ENCODE measurements at regions not wholly inside any gene's neighbourhood (a gene's known extent, or its start where the extent isn't known, plus 50 kb on each side); places are given as distances from the start of the nearest gene placed in this dataset.
"Not testable (repeated sequence)": the region's sequence is repeated elsewhere in the genome, so short reads cannot be mapped to it uniquely, and the experiment has no call there.

- Histone ChIP-seq H3K4me1 (ENCODE audit: control extremely low read depth in 1 of 4, control insufficient read depth in 4 of 4, insufficient read depth in 4 of 4, low read length in 3 of 4) (peaks cover 0 to 4% (median 0%) of the 10 kb centered on the region in 4 experiments), H3K4me3 (ENCODE audit: control insufficient read depth in 1 of 7, extremely low read depth in 1 of 7, insufficient read depth in 4 of 7, low read depth in 2 of 7, low read length in 6 of 7) (no peak overlapping the region), H3K9me3 (ENCODE audit: control extremely low read depth in 1 of 5, control insufficient read depth in 4 of 5, insufficient read depth in 2 of 5, low read depth in 1 of 5, low read length in 4 of 5) (no peaks in the 10 kb centered on the region), H3K27me3 (replicated peaks in 2 of 5; ENCODE audit: control insufficient read depth in 4 of 5, insufficient read depth in 5 of 5, low read length in 4 of 5) (no peaks in the 10 kb centered on the region), H3K36me3 (ENCODE audit: control insufficient read depth in 4 of 4, insufficient read depth in 4 of 4, low read length in 3 of 4) (no peaks in the 10 kb centered on the region), H3K27ac (ENCODE audit: insufficient read depth in 1 of 2, low read depth in 1 of 2, low read length in 2 of 2, poor library complexity in 1 of 2, severe bottlenecking in 2 of 2) (no peak overlapping the region)
- whole genome bisulfite sequencing (ENCODE audit: insufficient coverage): no CpG with 5 or more reads among the region's 1 CpG
- ChIA-PET POLR2A (no interaction called here), CTCF (no interaction called here)
- no peak for DNase-seq
Observed at GRCh38 chr14:43568022-43568421, 939.1 kb downstream of the FSCB start.

- Histone ChIP-seq H3K27ac (ENCODE audit: insufficient read depth in 1 of 2, low read depth in 1 of 2, low read length in 2 of 2, poor library complexity in 1 of 2, severe bottlenecking in 2 of 2) (no peak overlapping the region), H3K27me3 (replicated peaks in 2 of 5; ENCODE audit: control insufficient read depth in 4 of 5, insufficient read depth in 5 of 5, low read length in 4 of 5) (no peaks in the 10 kb centered on the region), H3K4me3 (ENCODE audit: control insufficient read depth in 1 of 7, extremely low read depth in 1 of 7, insufficient read depth in 4 of 7, low read depth in 2 of 7, low read length in 6 of 7) (no peak overlapping the region), H3K9me3 (ENCODE audit: control extremely low read depth in 1 of 5, control insufficient read depth in 4 of 5, insufficient read depth in 2 of 5, low read depth in 1 of 5, low read length in 4 of 5) (no peaks in the 10 kb centered on the region), H3K36me3 (ENCODE audit: control insufficient read depth in 4 of 4, insufficient read depth in 4 of 4, low read length in 3 of 4) (no peaks in the 10 kb centered on the region), H3K4me1 (ENCODE audit: control extremely low read depth in 1 of 4, control insufficient read depth in 4 of 4, insufficient read depth in 4 of 4, low read length in 3 of 4) (no peaks in the 10 kb centered on the region)
- CTCF ChIA-PET: no interaction called here
- WGBS (ENCODE audit: insufficient coverage): 100% methylated on average over 1 of the region's 1 CpG
- POLR2A ChIA-PET: no interaction called here
- DNase-seq: no peak
Observed at GRCh38 chr14:43548368-43548767, 958.7 kb downstream of the FSCB start.

DNA sequence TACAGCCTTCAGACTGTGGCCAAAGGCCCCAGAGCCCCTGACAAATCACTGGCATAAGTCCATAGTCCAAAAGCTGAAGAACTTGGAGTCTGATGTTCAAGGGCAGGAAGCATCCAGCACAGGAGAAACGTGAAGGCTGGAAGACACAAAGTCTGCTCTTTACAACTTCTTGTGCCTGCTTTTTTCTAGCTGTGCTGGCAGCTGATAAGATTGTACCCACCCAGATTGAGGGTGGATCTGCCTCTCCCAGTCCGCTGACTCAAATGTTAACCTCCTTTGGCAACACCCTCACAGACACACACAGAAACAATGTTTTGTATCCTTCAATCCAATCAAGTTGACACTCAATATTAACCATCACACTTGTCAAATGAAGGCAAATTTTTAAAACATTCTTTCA, 959.5 kb downstream of the FSCB start:
- H3K4me3 ChIP-seq (ENCODE audit: control insufficient read depth in 1 of 7, extremely low read depth in 1 of 7, insufficient read depth in 4 of 7, low read depth in 2 of 7, low read length in 6 of 7); H3K9me3 ChIP-seq (ENCODE audit: control extremely low read depth in 1 of 5, control insufficient read depth in 4 of 5, insufficient read depth in 2 of 5, low read depth in 1 of 5, low read length in 4 of 5); H3K36me3 ChIP-seq (ENCODE audit: control insufficient read depth in 4 of 4, insufficient read depth in 4 of 4, low read length in 3 of 4); H3K4me1 ChIP-seq (ENCODE audit: control extremely low read depth in 1 of 4, control insufficient read depth in 4 of 4, insufficient read depth in 4 of 4, low read length in 3 of 4); CTCF ChIA-PET; H3K27ac ChIP-seq (ENCODE audit: insufficient read depth in 1 of 2, low read depth in 1 of 2, low read length in 2 of 2, poor library complexity in 1 of 2, severe bottlenecking in 2 of 2); POLR2A ChIA-PET; H3K27me3 ChIP-seq (replicated peaks in 2 of 5; ENCODE audit: control insufficient read depth in 4 of 5, insufficient read depth in 5 of 5, low read length in 4 of 5): not testable (repeated sequence)
- peak in 1 of 3 donors; percentile 7 for DNase-seq
- WGBS (ENCODE audit: insufficient coverage): 67% methylated on average over 1 of the region's 2 CpGs

DNA sequence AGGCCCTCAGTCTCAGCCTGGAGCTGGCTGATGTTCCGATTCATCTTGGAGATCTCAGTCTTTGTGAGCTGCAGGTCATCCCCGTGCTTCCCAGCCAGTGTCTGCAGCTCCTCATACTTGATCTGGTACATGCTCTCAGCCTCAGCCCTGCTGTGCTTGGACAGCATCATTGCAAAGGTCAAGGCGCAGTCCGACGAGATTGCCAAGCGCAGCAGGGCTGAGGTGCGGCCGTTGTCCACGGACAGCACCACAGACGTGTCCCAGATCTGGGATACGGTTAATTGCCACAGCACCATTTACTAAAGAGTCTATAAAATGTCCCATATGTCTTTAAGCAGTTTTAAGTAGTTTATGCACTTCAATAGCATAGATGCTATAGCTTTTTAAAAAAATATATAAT, 965.7 kb downstream of the FSCB start:
- Histone ChIP-seq H3K27me3 (replicated peaks in 2 of 5; ENCODE audit: control insufficient read depth in 4 of 5, insufficient read depth in 5 of 5, low read length in 4 of 5) (no peaks in the 10 kb centered on the region), H3K27ac (ENCODE audit: insufficient read depth in 1 of 2, low read depth in 1 of 2, low read length in 2 of 2, poor library complexity in 1 of 2, severe bottlenecking in 2 of 2) (no peak overlapping the region), H3K36me3 (ENCODE audit: control insufficient read depth in 4 of 4, insufficient read depth in 4 of 4, low read length in 3 of 4) (no peaks in the 10 kb centered on the region), H3K4me3 (ENCODE audit: control insufficient read depth in 1 of 7, extremely low read depth in 1 of 7, insufficient read depth in 4 of 7, low read depth in 2 of 7, low read length in 6 of 7) (no peak overlapping the region), H3K9me3 (ENCODE audit: control extremely low read depth in 1 of 5, control insufficient read depth in 4 of 5, insufficient read depth in 2 of 5, low read depth in 1 of 5, low read length in 4 of 5) (no peaks in the 10 kb centered on the region), H3K4me1 (ENCODE audit: control extremely low read depth in 1 of 4, control insufficient read depth in 4 of 4, insufficient read depth in 4 of 4, low read length in 3 of 4) (peaks cover 0 to 5% (median 0%) of the 10 kb centered on the region in 4 experiments)
- no peak for DNase-seq
- CTCF ChIA-PET: interaction anchor here (0.6 kb wide), 1 partner anchor 205 kb away, joined by 3 read pairs; no protein-coding TSS in a partner anchor
- 100% methylated on average over 8 of the region's 11 CpGs for WGBS (ENCODE audit: insufficient coverage)
- POLR2A ChIA-PET: no interaction called here

- ChIA-PET CTCF (interaction anchor here (0.6 kb wide), 1 partner anchor 206 kb away, joined by 3 read pairs; no protein-coding TSS in a partner anchor), POLR2A (no interaction called here)
- no peaks in the 10 kb centered on the region for H3K9me3 ChIP-seq (ENCODE audit: control extremely low read depth in 1 of 5, control insufficient read depth in 4 of 5, insufficient read depth in 2 of 5, low read depth in 1 of 5, low read length in 4 of 5)
- no peaks in the 10 kb centered on the region for H3K36me3 ChIP-seq (ENCODE audit: control insufficient read depth in 4 of 4, insufficient read depth in 4 of 4, low read length in 3 of 4)
- DNase-seq: no peak
- H3K27ac ChIP-seq (ENCODE audit: insufficient read depth in 1 of 2, low read depth in 1 of 2, low read length in 2 of 2, poor library complexity in 1 of 2, severe bottlenecking in 2 of 2): no peak overlapping the region
- H3K4me3 ChIP-seq (ENCODE audit: control insufficient read depth in 1 of 7, extremely low read depth in 1 of 7, insufficient read depth in 4 of 7, low read depth in 2 of 7, low read length in 6 of 7): no peak overlapping the region
- H3K27me3 ChIP-seq (replicated peaks in 2 of 5; ENCODE audit: control insufficient read depth in 4 of 5, insufficient read depth in 5 of 5, low read length in 4 of 5): no peaks in the 10 kb centered on the region
- H3K4me1 ChIP-seq (ENCODE audit: control extremely low read depth in 1 of 4, control insufficient read depth in 4 of 4, insufficient read depth in 4 of 4, low read length in 3 of 4): peaks cover 0 to 5% (median 0%) of the 10 kb centered on the region in 4 experiments
- WGBS (ENCODE audit: insufficient coverage): 97% methylated on average over 13 of the region's 13 CpGs
Observed at GRCh38 chr14:43540948-43541347, 966.1 kb downstream of the FSCB start.

DNA sequence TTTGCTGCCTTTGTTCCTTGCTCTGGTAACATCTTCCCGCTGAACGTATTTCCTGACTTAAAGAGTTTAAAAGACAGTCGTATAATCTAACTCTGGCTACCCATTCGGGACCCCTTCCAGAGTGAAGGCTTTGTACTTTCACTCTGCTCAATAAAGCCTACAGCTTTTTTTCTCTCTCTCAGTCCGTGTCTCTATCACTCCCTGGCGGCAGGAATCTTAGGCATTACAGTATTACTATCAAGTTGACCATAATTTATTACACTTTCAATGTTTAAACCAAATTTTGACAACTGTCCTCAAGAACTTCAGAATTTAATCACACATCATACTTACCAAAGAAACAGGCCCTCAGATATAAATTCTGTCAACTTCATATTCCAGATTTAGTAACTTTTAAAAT, 967.9 kb downstream of the FSCB start:
- CTCF ChIA-PET: no interaction called here
- peak in 2 of 3 donors; percentile 22 to 43 for DNase-seq
- Histone ChIP-seq H3K27me3 (replicated peaks in 2 of 5; ENCODE audit: control insufficient read depth in 4 of 5, insufficient read depth in 5 of 5, low read length in 4 of 5) (no peaks in the 10 kb centered on the region), H3K27ac (ENCODE audit: insufficient read depth in 1 of 2, low read depth in 1 of 2, low read length in 2 of 2, poor library complexity in 1 of 2, severe bottlenecking in 2 of 2) (no peak overlapping the region), H3K4me1 (ENCODE audit: control extremely low read depth in 1 of 4, control insufficient read depth in 4 of 4, insufficient read depth in 4 of 4, low read length in 3 of 4) (peaks cover 0 to 5% (median 0%) of the 10 kb centered on the region in 4 experiments), H3K4me3 (ENCODE audit: control insufficient read depth in 1 of 7, extremely low read depth in 1 of 7, insufficient read depth in 4 of 7, low read depth in 2 of 7, low read length in 6 of 7) (no peak overlapping the region), H3K9me3 (ENCODE audit: control extremely low read depth in 1 of 5, control insufficient read depth in 4 of 5, insufficient read depth in 2 of 5, low read depth in 1 of 5, low read length in 4 of 5) (peaks cover 0 to 3% (median 0%) of the 10 kb centered on the region in 5 experiments), H3K36me3 (ENCODE audit: control insufficient read depth in 4 of 4, insufficient read depth in 4 of 4, low read length in 3 of 4) (no peaks in the 10 kb centered on the region)
- POLR2A ChIA-PET: no interaction called here
- WGBS (ENCODE audit: insufficient coverage): 51% methylated on average over 4 of the region's 6 CpGs

DNA sequence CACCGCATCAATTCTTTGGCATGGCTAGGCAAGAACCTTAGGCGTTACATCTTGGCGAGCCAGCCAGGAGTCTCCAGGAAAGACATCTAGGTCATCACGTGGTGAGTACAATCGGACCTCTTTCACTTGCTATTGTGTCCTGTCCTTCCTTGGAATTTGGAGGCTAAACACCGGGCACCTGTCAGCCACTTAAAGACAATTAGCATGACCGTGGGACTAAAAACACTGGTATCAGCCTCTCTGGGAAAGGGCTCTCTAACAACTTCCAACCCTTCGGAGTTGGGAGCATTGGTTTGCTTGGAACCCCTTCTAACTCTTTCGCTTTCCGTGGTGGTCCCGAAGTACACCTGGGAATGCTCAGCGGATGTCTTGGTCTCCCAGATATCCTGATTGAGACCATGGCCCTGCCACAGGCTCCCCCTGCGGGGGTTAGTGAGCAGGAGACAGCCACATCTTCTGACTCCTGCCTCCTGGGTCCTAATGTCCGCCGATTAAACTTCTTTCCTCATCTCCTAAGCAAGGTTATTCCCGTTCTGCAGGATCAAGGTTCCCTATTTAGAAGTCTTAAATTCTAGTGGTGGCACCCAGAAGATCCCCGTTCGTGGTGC, 971.7 kb downstream of the FSCB start:
- Histone ChIP-seq H3K27me3 (replicated peaks in 2 of 5; ENCODE audit: control insufficient read depth in 4 of 5, insufficient read depth in 5 of 5, low read length in 4 of 5) (no peaks in the 10 kb centered on the region), H3K36me3 (ENCODE audit: control insufficient read depth in 4 of 4, insufficient read depth in 4 of 4, low read length in 3 of 4) (no peaks in the 10 kb centered on the region), H3K27ac (ENCODE audit: insufficient read depth in 1 of 2, low read depth in 1 of 2, low read length in 2 of 2, poor library complexity in 1 of 2, severe bottlenecking in 2 of 2) (no peak overlapping the region), H3K4me3 (ENCODE audit: control insufficient read depth in 1 of 7, extremely low read depth in 1 of 7, insufficient read depth in 4 of 7, low read depth in 2 of 7, low read length in 6 of 7) (no peak overlapping the region), H3K9me3 (ENCODE audit: control extremely low read depth in 1 of 5, control insufficient read depth in 4 of 5, insufficient read depth in 2 of 5, low read depth in 1 of 5, low read length in 4 of 5) (peaks cover 0 to 3% (median 0%) of the 10 kb centered on the region in 5 experiments), H3K4me1 (ENCODE audit: control extremely low read depth in 1 of 4, control insufficient read depth in 4 of 4, insufficient read depth in 4 of 4, low read length in 3 of 4) (peaks cover 0 to 5% (median 0%) of the 10 kb centered on the region in 4 experiments)
- POLR2A ChIA-PET: no interaction called here
- CTCF ChIA-PET: interaction anchor here (1.3 kb wide), 1 partner anchor 15 kb away, joined by 3 read pairs; no protein-coding TSS in a partner anchor
- 97% methylated on average over 18 of the region's 18 CpGs for WGBS (ENCODE audit: insufficient coverage)
- DNase-seq: no peak

All from common myeloid progenitor, CD34-positive (primary cell).